ENCODE measurements at regions not wholly inside any gene's neighbourhood (a gene's known extent, or its start where the extent isn't known, plus 50 kb on each side); places are given as distances from the start of the nearest gene placed in this dataset.

DNA sequence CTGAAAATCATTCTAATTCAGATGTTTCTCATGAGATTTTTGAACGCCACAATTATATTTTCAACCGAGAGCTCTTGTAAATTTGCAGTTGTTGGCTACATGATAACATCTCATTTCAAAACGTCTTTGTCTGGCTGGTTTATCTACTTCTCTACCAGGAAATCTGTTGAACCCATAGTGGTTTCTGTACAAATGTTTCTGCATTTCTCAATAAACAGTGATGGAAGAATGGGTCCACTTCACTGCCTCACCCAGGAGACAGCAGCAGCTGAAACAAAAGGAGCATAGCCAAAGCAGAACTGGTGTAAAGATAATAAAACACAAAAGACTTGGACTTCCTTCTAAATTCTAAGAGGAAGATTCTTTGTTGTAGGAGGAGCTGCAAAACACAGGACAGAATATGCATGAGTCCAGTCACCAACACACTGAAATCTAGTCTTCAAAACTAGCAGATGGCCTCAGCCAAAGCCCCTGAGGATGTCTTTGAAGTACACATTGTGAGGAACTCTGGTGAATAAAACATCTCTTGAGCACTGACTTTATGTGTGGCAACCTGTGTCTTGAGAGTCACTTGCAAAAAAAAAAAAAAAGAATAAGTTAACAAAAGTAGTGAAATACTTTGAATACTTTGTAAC, 68.6 kb upstream of the FGF14 start:
- in situ Hi-C loops (cut with MboI; ENCODE audit: low sequenced_read_pairs), result loop anchor here (25.0 kb wide), 1 partner anchor 333 kb away; no protein-coding TSS in a partner anchor
- Histone ChIP-seq H3K9me1 (ENCODE audit: insufficient read depth, low read length) (no peaks in the 10 kb centered on the region), H2AK5ac (ENCODE audit: low read depth, low read length) (no peak overlapping the region), H2BK5ac (ENCODE audit: low read depth, low read length, poor library complexity, severe bottlenecking) (no peak overlapping the region), H3K36me3 (ENCODE audit: control insufficient read depth, insufficient read depth, low read length) (no peaks in the 10 kb centered on the region), H4K5ac (ENCODE audit: low read depth, low read length) (no peak overlapping the region), H2AK9ac (replicated peaks; ENCODE audit: low read depth, low read length, poor library complexity) (no peak overlapping the region), H3K18ac (ENCODE audit: low read depth, low read length) (no peak overlapping the region), H2BK15ac (ENCODE audit: low read depth, low read length) (no peak overlapping the region), H3K27me3 (ENCODE audit: control insufficient read depth, insufficient read depth, low read length) (no peaks in the 10 kb centered on the region), H3K9me3 (ENCODE audit: control insufficient read depth, insufficient read depth, low read length) (no peaks in the 10 kb centered on the region), H2AFZ (replicated peaks; ENCODE audit: low read length, poor library complexity) (no peak overlapping the region), H3K9ac (ENCODE audit: low read depth, low read length) (no peak overlapping the region), H3K27ac (ENCODE audit: insufficient read depth, low read length) (no peak overlapping the region), H2BK120ac (ENCODE audit: low read depth, low read length) (no peak overlapping the region), H2BK20ac (ENCODE audit: low read depth, low read length) (no peak overlapping the region), H3K4me2 (ENCODE audit: low read depth, low read length) (no peak overlapping the region), H3K4ac (ENCODE audit: low read depth, low read length) (no peak overlapping the region), H3K79me1 (ENCODE audit: low read depth in 1 of 2, low read length in 2 of 2) (no peaks in the 10 kb centered on the region), H4K91ac (ENCODE audit: insufficient read depth, low read depth, low read length) (no peak overlapping the region), H3K23ac (ENCODE audit: low read depth, low read length) (no peak overlapping the region), H3K14ac (replicated peaks; ENCODE audit: low read depth, low read length) (no peak overlapping the region), H4K20me1 (ENCODE audit: insufficient read depth, low read length) (no peaks in the 10 kb centered on the region), H3K4me1 (ENCODE audit: control insufficient read depth, insufficient read depth, low read length) (no peaks in the 10 kb centered on the region), H4K8ac (ENCODE audit: low read depth in 2 of 2, low read length in 2 of 2) (no peak overlapping the region), H3K4me3 (ENCODE audit: insufficient read depth, low read depth, low read length) (no peak overlapping the region), H3K56ac (ENCODE audit: extremely low read depth, insufficient read depth, low read length) (no peak overlapping the region)
- DNase-seq (no peak), ATAC-seq (ENCODE audit: low read depth) (no peak)
- intact Hi-C loops (cut with micrococcal nuclease), result no loop called here
- no CpG with 5 or more reads among the region's 3 CpGs for WGBS, 2 experiments (ENCODE audit: extremely low coverage in 2 of 2, insufficient read length in 1 of 2)
- BruUV-seq (replicated peaks), result no TSS peak
- ChIA-PET CTCF (interaction anchor here (1.0 kb wide), 1 partner anchor 329 kb away, joined by 3 read pairs; no protein-coding TSS in a partner anchor), POLR2A (ENCODE audit: unreplicated experiment) (no interaction called here)
- dilution Hi-C loops (cut with HindIII; ENCODE audit: low sequenced_read_pairs, unreplicated experiment), result no loop called here
- TF ChIP-seq, protein P1, sequence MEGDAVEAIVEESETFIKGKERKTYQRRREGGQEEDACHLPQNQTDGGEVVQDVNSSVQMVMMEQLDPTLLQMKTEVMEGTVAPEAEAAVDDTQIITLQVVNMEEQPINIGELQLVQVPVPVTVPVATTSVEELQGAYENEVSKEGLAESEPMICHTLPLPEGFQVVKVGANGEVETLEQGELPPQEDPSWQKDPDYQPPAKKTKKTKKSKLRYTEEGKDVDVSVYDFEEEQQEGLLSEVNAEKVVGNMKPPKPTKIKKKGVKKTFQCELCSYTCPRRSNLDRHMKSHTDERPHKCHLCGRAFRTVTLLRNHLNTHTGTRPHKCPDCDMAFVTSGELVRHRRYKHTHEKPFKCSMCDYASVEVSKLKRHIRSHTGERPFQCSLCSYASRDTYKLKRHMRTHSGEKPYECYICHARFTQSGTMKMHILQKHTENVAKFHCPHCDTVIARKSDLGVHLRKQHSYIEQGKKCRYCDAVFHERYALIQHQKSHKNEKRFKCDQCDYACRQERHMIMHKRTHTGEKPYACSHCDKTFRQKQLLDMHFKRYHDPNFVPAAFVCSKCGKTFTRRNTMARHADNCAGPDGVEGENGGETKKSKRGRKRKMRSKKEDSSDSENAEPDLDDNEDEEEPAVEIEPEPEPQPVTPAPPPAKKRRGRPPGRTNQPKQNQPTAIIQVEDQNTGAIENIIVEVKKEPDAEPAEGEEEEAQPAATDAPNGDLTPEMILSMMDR (conservative IDR thresholded peaks at IDR 0.05; ENCODE audit: low read depth, low read length), result no peak
- TF ChIP-seq, protein P2, sequence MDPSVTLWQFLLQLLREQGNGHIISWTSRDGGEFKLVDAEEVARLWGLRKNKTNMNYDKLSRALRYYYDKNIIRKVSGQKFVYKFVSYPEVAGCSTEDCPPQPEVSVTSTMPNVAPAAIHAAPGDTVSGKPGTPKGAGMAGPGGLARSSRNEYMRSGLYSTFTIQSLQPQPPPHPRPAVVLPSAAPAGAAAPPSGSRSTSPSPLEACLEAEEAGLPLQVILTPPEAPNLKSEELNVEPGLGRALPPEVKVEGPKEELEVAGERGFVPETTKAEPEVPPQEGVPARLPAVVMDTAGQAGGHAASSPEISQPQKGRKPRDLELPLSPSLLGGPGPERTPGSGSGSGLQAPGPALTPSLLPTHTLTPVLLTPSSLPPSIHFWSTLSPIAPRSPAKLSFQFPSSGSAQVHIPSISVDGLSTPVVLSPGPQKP (IDR thresholded peaks at IDR 0.05; ENCODE audit: borderline replicate concordance, low read depth, low read length), result no peak
- no peak for TF ChIP-seq SMC3 (IDR thresholded peaks at IDR 0.05; ENCODE audit: low read depth, low read length)
- TF ChIP-seq RCOR1 (IDR thresholded peaks at IDR 0.05; ENCODE audit: insufficient replicate concordance, low read length), result no peak
- TF ChIP-seq POLR2A (IDR thresholded peaks at IDR 0.05; ENCODE audit: low read depth, low read length), result no peak
- TF ChIP-seq RAD21 (IDR thresholded peaks at IDR 0.05; ENCODE audit: low read length), result no peak
- TF ChIP-seq, protein P3, sequence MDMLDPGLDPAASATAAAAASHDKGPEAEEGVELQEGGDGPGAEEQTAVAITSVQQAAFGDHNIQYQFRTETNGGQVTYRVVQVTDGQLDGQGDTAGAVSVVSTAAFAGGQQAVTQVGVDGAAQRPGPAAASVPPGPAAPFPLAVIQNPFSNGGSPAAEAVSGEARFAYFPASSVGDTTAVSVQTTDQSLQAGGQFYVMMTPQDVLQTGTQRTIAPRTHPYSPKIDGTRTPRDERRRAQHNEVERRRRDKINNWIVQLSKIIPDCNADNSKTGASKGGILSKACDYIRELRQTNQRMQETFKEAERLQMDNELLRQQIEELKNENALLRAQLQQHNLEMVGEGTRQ (IDR thresholded peaks at IDR 0.05; ENCODE audit: low read depth, low read length), result no peak
- TF ChIP-seq RFX5 (IDR thresholded peaks at IDR 0.05; ENCODE audit: low read depth, low read length), result no peak
- no peak for TF ChIP-seq MAFK (IDR thresholded peaks at IDR 0.05; ENCODE audit: low read depth, low read length)
- no peak for TF ChIP-seq MAZ (IDR thresholded peaks at IDR 0.05; ENCODE audit: borderline replicate concordance, low read depth, low read length)

Data from IMR-90 (cell line).